ENCODE measurements at regions not wholly inside any gene's neighbourhood (a gene's known extent, or its start where the extent isn't known, plus 50 kb on each side); places are given as distances from the start of the nearest gene placed in this dataset.
"Not testable (repeated sequence)": the region's sequence is repeated elsewhere in the genome, so short reads cannot be mapped to it uniquely, and the experiment has no call there.

DNA sequence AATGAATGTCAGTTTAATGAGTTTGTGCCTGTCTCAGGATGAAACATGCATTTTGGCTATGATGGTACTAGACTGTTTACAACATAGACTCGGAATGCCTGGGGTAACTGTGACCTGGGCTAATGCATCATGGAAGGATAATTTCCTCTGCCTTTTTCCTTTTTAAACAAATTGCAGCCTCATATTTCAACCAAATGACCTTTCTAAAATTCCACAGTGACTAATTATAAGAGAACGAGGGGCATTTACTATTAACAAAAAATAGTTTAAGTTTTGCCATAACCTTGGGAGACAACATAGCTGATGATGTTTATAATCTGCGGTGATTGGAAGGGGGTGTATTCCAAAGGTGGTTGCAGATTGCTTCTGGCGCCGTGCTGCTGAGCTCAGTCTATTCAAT, 1140.5 kb downstream of the GALC start:
- DNase-seq: no peak

DNA sequence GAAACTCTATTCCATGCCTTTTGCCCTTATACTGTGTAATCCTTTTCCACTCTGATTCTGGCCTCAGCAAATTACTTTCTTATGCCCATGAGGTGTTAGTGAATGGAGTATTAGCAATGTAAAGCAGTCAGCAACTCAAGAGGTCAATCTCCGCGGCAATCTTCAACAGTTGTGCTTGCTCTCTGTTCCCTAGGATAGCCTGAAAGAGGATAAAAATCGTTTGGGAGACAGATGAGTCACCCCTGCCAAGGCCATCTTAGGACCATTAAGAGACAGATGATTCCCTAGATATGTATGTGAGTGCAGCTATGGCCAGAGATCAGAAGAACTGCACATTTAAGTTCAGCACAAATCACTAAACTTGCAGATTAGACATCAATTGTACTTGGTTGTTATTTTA, 1145.8 kb downstream of the GALC start:
- DNase-seq: no peak

DNA sequence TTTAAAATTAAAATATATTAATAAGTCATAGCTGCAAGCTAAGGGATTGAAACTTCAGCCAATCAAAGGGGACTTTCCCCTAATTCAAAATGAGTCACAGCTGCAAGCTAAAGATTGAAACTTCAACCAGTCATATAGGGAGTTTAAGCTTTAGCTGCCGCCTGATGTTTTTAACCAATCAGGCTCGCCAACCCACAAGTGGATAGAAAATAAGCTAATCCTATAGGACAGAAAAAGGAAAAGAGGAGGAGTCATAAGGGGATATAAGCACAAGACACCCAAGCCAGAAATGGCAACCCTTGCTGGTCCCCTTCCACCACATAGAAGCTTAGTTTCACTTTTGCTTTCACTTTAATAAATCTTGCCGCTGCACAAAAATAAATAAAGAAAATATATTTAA, 1154.6 kb downstream of the GALC start:
- peak; percentile 37 for DNase-seq

DNA sequence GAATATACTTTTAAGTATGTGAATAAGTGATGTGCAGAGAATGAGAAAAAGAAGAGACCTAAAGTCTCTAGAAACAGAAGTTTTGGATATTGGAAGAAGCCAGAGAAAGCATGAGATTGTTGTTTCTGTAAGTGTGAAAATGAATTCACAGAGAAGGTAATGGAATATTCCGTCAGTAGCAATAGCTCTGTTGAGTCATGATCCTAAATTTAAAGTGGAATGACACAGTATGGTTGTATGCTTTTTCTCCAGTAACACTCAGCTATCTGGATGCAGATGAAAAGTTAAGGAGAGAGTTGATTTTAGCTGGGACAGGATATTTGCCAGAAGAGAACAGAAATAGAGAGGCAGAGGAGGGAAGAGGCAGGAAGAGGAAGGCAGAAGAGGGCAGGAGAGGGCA, 1166.3 kb downstream of the GALC start:
- DNase-seq: no peak

DNA sequence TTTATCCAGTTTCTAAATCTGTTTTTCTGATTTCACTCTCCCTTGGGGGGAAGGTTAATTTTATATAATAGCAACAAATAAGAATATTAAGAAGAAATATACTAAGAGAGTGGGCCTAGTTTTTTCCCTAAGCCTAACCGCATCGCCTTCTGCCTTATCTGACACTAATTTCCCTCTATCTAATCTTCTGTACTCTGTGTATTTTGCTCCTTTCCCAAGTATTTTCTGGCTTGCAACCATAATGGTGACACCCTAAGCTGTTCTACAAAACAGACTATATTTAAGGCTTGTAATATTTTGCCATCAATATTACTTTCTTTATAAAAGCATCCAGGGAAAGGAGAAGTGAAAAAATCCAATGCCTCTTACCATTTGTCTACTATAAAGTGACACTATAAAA, 1168.8 kb downstream of the GALC start:
- DNase-seq: no peak

DNA sequence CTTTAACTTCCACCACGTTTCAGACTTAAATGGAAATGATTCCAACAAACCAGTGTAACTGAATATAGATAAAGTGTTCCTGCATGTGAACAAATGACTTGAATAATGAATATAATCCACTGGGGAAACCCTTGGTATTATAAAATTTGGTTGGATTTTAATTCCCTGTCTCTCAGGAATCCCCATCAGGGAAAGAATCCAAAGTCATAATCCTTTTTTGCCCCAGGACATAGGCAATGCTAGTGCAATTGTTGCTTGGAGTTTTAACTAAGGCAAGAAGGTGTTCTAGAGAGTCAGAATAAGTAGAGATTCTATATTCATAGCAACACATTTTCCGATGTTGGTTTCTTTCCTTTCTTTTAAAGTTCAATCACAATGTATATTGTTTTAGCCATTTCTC, 1169.4 kb downstream of the GALC start:
- no peak for DNase-seq

DNA sequence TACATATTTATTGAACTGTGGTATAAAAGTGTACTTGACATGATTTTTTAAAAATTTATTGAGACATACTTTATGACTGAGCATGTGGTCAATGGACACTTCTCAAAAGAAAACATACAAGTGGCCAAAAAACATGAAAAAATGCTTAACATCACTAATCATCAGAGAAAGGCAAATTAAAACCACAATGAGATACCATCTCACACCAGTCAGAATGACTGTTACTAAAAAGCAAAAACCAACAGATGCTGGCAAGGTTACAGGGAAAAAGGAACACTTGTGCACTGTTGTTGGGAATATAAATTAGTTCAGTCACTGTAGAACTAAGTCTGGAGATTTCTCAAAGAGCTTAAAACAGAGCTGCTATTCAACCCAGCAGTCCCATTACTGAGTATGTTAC, 1177.6 kb downstream of the GALC start:
- no peak for DNase-seq

DNA sequence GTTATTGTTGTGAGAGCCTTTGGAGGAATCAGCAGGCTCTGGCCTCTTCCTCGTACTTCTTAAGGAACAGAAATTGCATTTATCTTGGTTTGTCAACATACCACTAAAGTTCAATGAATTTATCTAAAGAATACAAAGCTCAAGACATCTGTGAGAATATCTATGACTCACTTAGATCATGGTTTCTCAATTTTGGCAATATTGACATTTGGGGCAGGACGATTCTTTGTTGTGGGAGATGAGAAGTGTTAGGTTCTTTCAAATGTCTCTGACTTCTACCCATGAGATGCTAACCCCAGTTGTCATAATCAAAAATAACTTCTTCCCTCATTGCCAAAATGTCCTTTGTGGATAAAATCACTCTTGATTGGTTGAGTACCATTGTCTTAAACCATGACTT, 1190.3 kb downstream of the GALC start:
- DNase-seq: no peak

DNA sequence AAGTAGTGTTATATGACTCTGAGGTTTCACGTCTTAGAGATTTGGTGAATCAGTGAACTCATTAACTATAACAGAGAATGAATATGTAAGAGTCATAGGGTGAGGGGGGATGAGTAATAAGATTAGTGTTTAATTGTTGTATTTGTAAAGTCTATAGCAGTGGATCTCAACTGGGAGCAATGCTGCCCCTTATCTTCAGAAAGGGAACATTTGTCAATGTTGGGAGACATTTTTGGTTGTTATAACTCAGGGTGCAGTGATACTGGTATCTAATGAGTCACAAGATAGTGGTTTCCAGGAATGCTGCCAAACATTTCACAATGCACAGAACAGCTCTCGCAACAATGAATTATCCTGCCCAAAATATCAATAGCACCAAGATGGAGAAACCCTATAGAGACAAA, 1193.7 kb downstream of the GALC start:
- DNase-seq: no peak

DNA sequence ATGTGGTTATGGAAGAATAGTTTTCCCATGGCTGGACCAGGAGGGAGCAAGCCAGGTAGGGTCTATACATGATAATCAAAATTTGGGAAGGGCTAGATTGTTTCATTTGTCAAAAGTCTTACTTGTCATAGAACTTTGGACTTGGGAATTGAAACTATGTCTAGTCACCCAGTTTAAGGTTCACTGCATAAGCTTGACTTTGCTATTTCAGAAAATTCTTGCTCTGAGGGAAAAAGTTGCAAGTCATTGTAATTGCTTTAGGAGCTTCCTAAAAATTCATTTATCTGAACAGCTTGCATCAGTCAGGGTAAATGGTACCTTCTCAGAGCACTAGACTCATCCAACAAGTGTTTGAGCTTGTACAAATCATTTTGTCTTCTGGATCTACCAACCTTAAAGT, 1194.7 kb downstream of the GALC start:
- DNase-seq: no peak

DNA sequence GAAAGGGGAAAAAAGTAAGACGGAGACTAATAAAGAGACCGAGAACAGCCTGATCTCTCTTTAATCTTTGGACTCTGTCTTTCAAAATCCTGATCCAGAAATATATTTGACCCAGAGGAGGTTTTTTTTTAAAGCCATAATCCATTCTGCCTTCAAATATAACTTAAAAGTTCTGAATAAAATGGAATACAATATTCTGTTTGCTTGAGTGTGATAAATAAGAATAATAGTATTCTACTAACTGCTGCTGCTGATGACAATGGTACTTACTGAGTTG, 1196.0 kb downstream of the GALC start:
- DNase-seq: no peak

DNA sequence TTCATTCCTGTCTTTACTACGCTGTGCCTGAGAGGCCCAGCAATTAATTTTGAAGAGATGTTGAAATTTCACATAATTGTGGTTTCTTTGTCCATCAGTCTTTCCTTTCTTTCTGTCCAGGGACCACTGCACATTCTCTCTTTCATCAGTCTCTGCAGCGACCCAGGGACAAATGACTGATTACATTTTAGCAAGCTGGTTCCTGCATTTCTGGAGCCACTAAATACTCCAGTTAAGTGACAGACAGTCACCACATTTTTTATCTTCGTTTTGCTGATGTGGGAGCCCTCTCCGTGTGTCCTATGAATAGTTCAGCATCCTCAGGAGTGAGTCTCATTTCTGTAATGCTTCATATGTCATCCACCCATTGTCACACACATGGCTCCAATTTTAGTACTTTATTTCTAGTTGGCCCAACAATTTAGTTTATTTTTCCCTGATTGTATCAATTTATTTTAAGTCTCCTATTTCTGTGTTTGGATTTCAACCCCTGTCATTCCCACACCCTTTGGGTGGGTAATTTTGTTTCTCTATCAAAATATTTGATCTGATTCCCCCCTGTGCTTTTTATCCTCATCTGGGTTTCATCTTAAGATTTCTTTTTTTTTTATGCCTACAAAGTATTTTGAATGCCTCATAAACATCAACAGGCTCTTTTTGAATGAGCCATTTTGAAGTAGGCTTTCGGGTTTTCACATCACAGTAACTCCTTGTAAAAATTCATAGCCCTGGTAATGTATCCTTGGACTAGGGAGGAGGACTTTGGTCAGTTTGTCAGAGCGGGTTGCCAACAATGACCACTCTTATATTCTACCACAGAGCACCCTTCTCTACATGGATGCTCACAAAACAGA, 1196.5 kb downstream of the GALC start:
- DNase-seq: no peak

DNA sequence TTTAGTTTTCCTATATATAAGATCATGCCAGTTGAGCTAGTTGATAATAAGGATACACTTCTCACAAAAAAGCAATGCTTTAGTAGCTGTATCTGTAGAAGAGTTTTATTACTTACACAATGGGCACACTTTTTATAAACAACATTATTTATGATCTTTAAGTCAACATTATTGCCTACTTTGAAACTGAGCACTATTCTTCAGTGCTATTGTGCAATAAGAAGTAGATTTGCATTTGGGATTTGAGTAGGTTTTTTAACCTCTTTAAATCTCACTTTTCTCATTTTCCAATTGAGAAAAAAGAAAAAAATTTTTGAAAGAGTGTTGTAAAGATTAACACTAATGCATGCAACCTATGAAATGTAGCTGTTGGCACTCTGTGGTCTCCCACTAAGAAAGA, 1198.3 kb downstream of the GALC start:
- no peak for DNase-seq

DNA sequence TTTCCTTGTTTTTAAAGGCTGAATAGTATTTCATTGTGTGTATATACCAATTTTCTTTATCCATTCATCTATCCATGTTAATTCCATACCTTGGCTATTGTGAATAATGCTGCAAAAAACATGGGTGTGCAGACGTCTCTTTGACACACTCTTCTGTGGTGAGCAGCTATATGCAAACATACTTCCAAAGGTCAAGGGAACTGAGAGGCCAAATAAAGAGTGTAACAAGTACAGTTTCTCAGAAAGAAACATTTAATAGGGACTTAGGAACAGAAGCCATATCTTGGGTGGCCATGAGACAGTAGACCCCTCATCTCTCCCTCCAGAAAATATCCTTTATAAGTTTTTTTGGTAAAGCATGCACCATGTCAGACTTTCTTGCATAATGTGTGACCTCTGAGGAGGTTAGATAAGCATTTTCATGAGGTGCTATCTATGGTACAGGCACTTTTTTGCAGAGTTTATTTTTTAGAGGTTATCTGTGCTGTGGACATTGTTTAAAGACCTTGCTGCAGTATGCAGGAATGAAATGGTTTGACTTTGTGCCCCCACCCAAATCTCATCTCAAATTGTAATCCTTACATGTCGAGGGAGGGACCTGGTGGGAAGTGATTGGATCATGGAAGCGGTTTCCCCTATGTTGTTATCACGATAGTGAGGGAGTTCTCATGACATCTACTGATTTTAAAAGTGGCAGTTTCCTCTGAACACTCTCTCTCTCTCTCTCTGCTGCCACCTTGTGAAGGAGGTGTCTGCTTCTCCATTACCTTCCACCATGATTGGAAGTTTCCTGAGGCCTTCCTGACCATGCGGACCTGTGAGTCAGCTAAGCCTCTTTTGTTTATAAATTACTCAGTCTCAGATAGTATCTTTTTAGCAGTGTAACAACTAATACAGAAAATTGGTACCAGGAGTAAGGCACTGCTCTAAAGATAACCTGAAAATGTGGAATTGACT, 1202.3 kb downstream of the GALC start:
- no peak for DNase-seq

DNA sequence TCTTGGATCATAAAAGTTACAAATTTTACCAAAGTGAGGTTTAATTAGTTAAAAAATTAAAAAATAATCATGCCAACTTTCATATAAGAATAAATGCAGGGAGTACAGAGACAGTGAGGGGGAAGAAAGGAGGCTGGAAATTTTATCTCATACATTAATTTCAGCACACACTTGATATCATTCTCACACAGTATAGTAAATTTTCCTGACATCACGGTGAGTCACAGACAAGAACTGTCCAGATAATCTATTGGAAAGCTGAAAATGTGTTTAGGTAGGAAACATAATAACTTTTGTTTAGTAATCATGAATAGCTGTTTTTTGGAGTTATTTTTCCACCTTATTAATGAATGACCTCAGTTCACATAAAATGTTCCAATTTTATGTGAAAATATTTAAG, 1204.8 kb downstream of the GALC start:
- DNase-seq: no peak

DNA sequence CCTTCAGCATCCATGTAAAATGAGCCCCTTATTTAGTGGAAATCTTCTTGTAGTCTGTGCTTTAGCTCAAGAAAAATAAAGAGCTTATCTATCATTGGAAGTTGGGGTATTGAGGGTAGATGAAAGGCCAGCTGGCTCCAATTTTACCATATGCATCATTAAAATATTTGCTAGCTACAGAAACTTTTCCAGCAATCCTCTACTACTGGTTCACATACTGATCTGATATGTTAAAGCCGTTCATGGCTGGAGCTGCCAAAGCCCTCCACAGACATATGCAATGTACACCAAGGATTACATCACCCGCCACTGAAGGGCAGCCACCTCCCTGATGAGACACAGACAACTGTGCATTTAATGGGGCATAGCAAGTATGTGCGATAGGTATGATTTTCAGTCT, 1205.3 kb downstream of the GALC start:
- DNase-seq: no peak

DNA sequence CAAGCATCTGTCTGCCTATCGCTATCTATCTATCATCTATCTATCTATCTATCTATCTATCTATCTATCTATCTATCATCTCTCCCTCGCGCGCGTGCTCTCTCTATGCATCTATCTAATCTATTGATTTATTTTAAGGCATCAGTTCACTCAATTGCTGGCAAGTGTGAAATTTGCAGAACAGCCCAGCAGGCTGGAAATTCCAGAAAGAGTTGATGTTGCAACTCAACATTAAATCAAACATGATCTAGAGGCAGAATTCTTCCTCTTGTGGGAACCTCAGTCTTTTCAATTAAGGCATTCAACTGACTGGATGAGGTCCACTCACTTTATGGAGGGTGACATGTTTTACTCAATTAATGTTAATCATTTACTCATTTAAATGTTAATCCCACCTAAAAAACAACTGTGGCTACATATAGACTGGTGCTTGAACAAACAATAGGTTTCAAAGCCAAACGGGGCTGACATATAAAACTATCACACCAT, 1210.8 kb downstream of the GALC start:
- DNase-seq: no peak

DNA sequence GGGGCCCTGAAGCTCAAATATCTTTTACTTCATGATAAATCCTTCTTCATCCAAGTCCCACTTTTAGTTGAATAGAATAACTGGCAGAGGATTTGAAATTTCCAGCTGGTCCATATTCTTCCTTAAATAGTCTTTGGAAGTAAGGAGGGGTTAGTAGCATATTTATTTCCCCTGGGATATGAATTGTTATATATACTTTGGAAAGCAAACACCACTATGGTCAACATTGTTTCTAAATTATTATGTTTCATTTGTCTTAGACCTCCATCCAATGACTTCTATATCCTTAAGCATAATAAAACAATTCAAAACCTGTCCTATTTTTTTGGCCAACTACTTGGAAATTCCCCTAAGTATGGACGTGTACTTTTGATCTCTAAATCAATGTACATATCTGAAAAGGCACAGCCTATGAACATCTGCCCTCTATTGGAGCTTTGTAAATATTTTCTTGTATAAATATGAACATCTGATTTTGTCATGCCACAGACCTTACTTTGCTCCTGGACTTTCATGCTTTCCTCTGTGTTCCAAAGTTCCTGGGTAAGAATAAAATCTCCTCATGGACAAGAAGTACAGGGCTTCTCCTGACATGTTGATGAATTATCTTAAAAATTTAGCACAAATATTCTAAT, 1212.0 kb downstream of the GALC start:
- DNase-seq: no peak

DNA sequence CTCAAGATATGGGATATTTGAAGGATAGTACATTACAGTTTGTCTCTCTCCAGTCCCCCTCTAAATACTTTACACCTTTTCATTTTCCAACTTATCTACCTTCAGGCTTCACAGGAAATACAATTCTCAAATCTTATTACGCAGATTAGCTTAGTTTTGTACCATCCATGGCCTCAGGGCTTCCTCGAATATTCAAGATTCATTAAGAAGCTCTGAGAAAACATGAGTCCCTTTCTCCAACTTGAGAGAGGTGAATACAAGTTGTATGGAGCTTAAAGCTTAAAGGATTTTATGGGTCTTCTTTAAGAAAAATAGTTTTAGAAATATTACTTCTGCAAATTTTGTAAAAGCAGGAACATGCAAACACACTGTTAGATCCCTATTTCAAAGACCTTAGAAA, 1212.5 kb downstream of the GALC start:
- DNase-seq: no peak

DNA sequence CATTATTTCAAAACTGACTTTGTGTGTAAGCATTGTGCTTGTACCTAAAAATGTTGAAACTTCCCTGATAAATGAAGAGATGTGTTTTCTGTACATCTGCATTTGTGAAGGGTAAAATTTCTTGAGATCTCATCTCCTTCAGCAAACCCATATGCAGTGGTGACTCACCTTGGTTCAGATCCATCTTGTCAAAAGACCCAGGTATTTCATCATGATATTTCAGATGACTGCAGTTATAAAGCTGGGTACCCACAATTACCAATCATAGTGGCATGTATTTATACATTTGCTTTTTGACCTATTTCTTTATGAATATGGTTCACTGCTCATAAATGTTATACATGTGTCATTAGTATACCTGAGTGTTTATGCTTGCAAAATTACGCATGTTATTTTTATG, 1213.6 kb downstream of the GALC start:
- no peak for DNase-seq

DNA sequence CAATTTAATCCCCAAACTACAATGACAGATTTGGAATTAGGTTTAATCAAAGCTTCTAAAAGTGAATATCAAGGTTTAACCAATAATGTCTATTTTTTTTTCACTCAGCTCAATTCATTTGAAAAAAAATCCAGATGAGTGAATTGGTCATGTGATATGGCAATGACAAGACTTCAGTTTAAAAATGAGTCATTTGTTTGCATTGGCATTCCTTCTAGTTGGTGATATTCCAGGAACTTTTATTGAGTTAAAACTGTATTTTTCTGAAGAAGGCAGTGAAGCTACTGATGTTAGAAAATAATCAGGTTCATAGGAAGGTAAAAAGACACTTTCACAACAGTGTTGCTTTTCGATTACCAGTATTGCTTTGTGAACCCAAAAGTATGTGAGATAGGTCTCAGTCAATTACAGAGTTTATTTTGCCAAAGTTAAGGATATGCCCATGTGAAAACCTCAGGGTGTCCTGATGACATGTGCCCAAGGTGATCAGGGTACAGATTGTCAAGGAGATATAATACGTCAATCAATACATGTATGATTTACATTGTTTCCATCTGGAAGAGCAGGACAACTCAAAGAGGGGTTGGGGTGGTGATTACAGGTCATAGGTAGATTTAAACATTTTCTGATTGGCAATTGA, 1214.9 kb downstream of the GALC start:
- no peak for DNase-seq

DNA sequence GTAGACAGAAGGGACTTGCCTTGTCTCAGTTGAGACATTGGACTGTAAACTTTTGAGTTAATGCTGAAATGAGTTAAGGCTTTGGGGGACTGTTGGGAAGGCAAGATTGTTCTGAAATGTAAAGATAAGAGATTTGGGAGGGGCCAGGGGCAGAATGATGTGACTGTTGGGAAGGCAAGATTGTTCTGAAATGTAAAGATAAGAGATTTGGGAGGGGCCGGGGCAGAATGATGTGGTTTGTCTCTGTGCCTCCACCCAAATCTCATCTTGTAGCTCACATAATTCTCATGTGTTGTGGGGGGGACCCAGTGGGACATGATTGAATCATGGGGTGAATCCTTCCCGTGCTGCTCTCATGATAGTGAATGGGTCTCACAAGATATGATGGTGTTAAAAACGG, 1217.1 kb downstream of the GALC start:
- DNase-seq: not testable (repeated sequence)

DNA sequence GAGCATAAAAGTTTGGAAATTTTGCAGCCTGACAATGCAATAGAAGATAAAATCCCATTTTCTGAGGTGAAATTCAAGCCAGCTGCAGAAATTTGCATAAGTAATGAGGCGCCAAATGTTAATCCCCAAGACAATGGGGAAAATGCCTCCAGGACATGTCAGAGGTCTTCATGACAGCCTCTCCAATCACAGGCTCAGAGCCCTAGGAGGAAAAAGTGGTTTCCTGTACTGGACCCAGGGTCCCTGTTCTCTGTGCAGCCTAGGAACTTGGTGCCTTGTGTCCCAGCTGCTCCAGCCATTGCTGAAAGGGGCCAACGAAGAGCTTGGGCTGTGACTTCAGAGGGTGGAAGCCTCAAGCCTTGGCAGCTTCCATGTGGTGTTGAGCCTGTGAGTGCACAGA, 1218.1 kb downstream of the GALC start:
- DNase-seq: no peak
